H1 (cell line): ENCODE measurements at regions not wholly inside any gene's neighbourhood (a gene's known extent, or its start where the extent isn't known, plus 50 kb on each side); places are given as distances from the start of the nearest gene placed in this dataset.

Experiments used
- CTCF ChIA-PET: fragments of 300-600 bp; sonication (Branson Sonifier 250); formaldehyde crosslinking; loops from one replicate; lab custom pipeline; 2021; ENCODE audit not compliant: partially characterized antibody; lab: Charles Lee
- POLR2A ChIA-PET: fragments of 300-600 bp; sonication (Branson Sonifier 250); formaldehyde crosslinking; loops from one replicate; lab custom pipeline; 2021; ENCODE audit warnings: inconsistent platforms; ENCODE audit not compliant: partially characterized antibody; lab: Charles Lee
- DNase-seq, 2 experiments: peaks; one replicate each; pipeline versions ENCODE4 v3.0.0 to v3.0.0-alpha.2; 2010 to 2022; ENCODE audit warnings: low spot score in 2 of 2, low read depth in 1 of 2, mixed read lengths in 1 of 2
- FAIRE-seq: peaks from 2 replicates; lab custom pipeline; 2011; peaks lifted over from hg19 to GRCh38; lab: Jason Lieb, UNC
- H2AFZ ChIP-seq: 2 replicates; pipeline ENCODE4 v1.8.1; 2012; ENCODE audit warnings: low read length, inconsistent platforms
- H2AK5ac ChIP-seq: 2 replicates; pipeline ENCODE4 v1.6.1; 2013; ENCODE audit warnings: low read depth, low read length
- H2BK120ac ChIP-seq: replicated peaks from 2 replicates; pipeline ENCODE3; 2013; ENCODE audit warnings: low read depth, low read length, inconsistent platforms
- H2BK12ac ChIP-seq: 2 replicates; pipeline ENCODE4 v1.6.1; 2013; ENCODE audit warnings: low read depth, low read length
- H2BK15ac ChIP-seq: 2 replicates; pipeline ENCODE4 v1.6.1; 2013; ENCODE audit warnings: low read length
- H2BK20ac ChIP-seq: 2 replicates; pipeline ENCODE4 v1.6.1; 2013; ENCODE audit warnings: low read length
- H2BK5ac ChIP-seq: 2 replicates; pipeline ENCODE4 v1.6.1; 2013; ENCODE audit warnings: low read depth, low read length
- H3K14ac ChIP-seq: 2 replicates; pipeline ENCODE4 v1.6.1; 2013; ENCODE audit warnings: inconsistent platforms; ENCODE audit not compliant: insufficient read length
- H3K18ac ChIP-seq: 2 replicates; pipeline ENCODE4 v1.6.1; 2013; ENCODE audit warnings: low read length; ENCODE audit errors: extremely low read depth
- H3K23ac ChIP-seq: 2 replicates; pipeline ENCODE4 v1.6.1; 2013; ENCODE audit warnings: inconsistent platforms; ENCODE audit not compliant: insufficient read length
- H3K23me2 ChIP-seq: 2 replicates; pipeline ENCODE4 v1.6.1; 2013; ENCODE audit warnings: low read depth, low read length
- H3K27ac ChIP-seq: 2 replicates; pipeline ENCODE4 v1.6.1; 2011; ENCODE audit warnings: low read depth, low read length, inconsistent platforms
- H3K27me3 ChIP-seq, 4 experiments: replicated peaks in 1 of 4; 1 replicate in 1 of 4; 2 replicates in 3 of 4; pipeline versions ENCODE4 v1.6.1 to v1.8.1; 2011 to 2013; ENCODE audit warnings: low read length in 3 of 4, mild to moderate bottlenecking in 3 of 4, inconsistent platforms in 2 of 4, mixed read lengths in 2 of 4, moderate library complexity in 1 of 4; ENCODE audit not compliant: control insufficient read depth in 3 of 4, insufficient read depth in 3 of 4; ENCODE audit errors: extremely low read depth in 1 of 4
- H3K36me3 ChIP-seq, 4 experiments: 2 replicates each; pipeline versions ENCODE4 v1.6.1 to v1.8.1; 2011 to 2013; ENCODE audit warnings: mild to moderate bottlenecking in 4 of 4, low read length in 3 of 4, moderate library complexity in 2 of 4, control low read depth in 1 of 4, inconsistent platforms in 1 of 4; ENCODE audit not compliant: insufficient read depth in 4 of 4, control insufficient read depth in 2 of 4
- H3K4ac ChIP-seq: replicated peaks from 2 replicates; pipeline ENCODE3; 2013; ENCODE audit warnings: low read length, low read depth, mixed read lengths, inconsistent platforms; ENCODE audit not compliant: insufficient read length
- H3K4me1 ChIP-seq, 4 experiments: replicated peaks in 1 of 4; 1 replicate in 1 of 4; 2 replicates in 3 of 4; pipeline versions ENCODE4 v1.6.1 to v1.8.1; 2011 to 2013; ENCODE audit warnings: low read length in 3 of 4, inconsistent platforms in 2 of 4, mixed read lengths in 1 of 4; ENCODE audit not compliant: insufficient read depth in 4 of 4, control insufficient read depth in 3 of 4
- H3K4me2 ChIP-seq, 2 experiments: 2 replicates each; pipeline versions ENCODE4 v1.6.1 to v1.8.1; 2011 to 2013; ENCODE audit warnings: low read depth in 2 of 2, low read length in 2 of 2, control low read depth in 1 of 2, inconsistent platforms in 1 of 2, mild to moderate bottlenecking in 1 of 2; ENCODE audit not compliant: insufficient read depth in 1 of 2
- H3K4me3 ChIP-seq, 4 experiments: fragments of 200-600, 300-600 bp in 1 of 4; sonication (generic), shearing (Covaris generic), sonication (Bioruptor Twin) in 1 of 4; 2 replicates each; pipeline versions ENCODE4 v1.5.1 to v1.8.1; 2011 to 2016; ENCODE audit warnings: low read length in 4 of 4, low read depth in 3 of 4, control low read depth in 2 of 4, inconsistent platforms in 2 of 4, mild to moderate bottlenecking in 2 of 4, mixed read lengths in 1 of 4, moderate library complexity in 1 of 4; ENCODE audit not compliant: insufficient read depth in 2 of 4; ENCODE audit errors: extremely low read depth in 1 of 4
- H3K56ac ChIP-seq: replicated peaks from 2 replicates; pipeline ENCODE3; 2013; ENCODE audit warnings: low read depth, mild to moderate bottlenecking, mixed read lengths, low read length, inconsistent platforms; ENCODE audit not compliant: insufficient read length
- H3K79me1 ChIP-seq: 2 replicates; pipeline ENCODE4 v1.6.1; 2013; ENCODE audit warnings: low read depth, low read length, control low read depth
- H3K79me2 ChIP-seq, 2 experiments: 2 replicates each; pipeline versions ENCODE4 v1.6.1 to v1.8.1; 2012 to 2013; ENCODE audit warnings: low read length in 2 of 2, mild to moderate bottlenecking in 2 of 2, inconsistent platforms in 1 of 2; ENCODE audit not compliant: insufficient read depth in 2 of 2, control insufficient read depth in 1 of 2
- H3K9ac ChIP-seq, 4 experiments: replicated peaks in 1 of 4; 1 replicate in 1 of 4; 2 replicates in 3 of 4; pipeline versions ENCODE4 v1.6.1 to v1.8.1; 2011 to 2013; ENCODE audit warnings: low read depth in 3 of 4, low read length in 3 of 4, control low read depth in 2 of 4, mild to moderate bottlenecking in 2 of 4, moderate library complexity in 2 of 4, inconsistent platforms in 1 of 4; ENCODE audit errors: extremely low read depth in 1 of 4
- H3K9me3 ChIP-seq, 2 experiments: 2 replicates each; pipeline versions ENCODE4 v1.6.1 to v1.8.1; 2012 to 2013; ENCODE audit warnings: mild to moderate bottlenecking in 2 of 2, moderate library complexity in 2 of 2, control low read depth in 1 of 2, inconsistent platforms in 1 of 2, low read depth in 1 of 2, low read length in 1 of 2, mixed read lengths in 1 of 2; ENCODE audit not compliant: insufficient read depth in 2 of 2
- H4K20me1 ChIP-seq, 2 experiments: replicated peaks in 1 of 2; 2 replicates each; pipeline versions ENCODE3 to v1.8.1; 2011 to 2013; ENCODE audit warnings: inconsistent platforms in 2 of 2, low read length in 2 of 2, mild to moderate bottlenecking in 1 of 2; ENCODE audit not compliant: insufficient read depth in 2 of 2, control insufficient read depth in 1 of 2
- H4K5ac ChIP-seq: 2 replicates; pipeline ENCODE4 v1.6.1; 2013; ENCODE audit warnings: low read length, low read depth, mixed read lengths, inconsistent platforms; ENCODE audit not compliant: insufficient read length
- H4K8ac ChIP-seq: 2 replicates; pipeline ENCODE4 v1.8.0; 2013; ENCODE audit warnings: mild to moderate bottlenecking, moderate library complexity, low read length, inconsistent platforms; ENCODE audit not compliant: insufficient read depth; ENCODE audit errors: extremely low read depth
- H4K91ac ChIP-seq: replicated peaks from 2 replicates; pipeline ENCODE3; 2013; ENCODE audit warnings: low read length, mixed read lengths, inconsistent platforms; ENCODE audit not compliant: insufficient read length
- ASH2L ChIP-seq: fragments of 200-600, 300-600 bp; sonication (generic); IDR thresholded peaks from one replicate; pipeline ENCODE4 v1.7.1; 2017; ENCODE audit warnings: low read length
- BRCA1 ChIP-seq: IDR thresholded peaks from 2 replicates; pipeline ENCODE4 v1.6.1; 2012; ENCODE audit warnings: low read depth, low read length, improper control_type of control experiment
- CBX8 ChIP-seq: fragments of 300-800, 300-1000 bp; sonication (generic); IDR thresholded peaks from 2 replicates; pipeline ENCODE4 v1.7.1; 2016; ENCODE audit warnings: low read depth, low read length, borderline replicate concordance
- CHD2 ChIP-seq: IDR thresholded peaks from 2 replicates; pipeline ENCODE4 v1.6.1; 2012; ENCODE audit warnings: low read length, improper control_type of control experiment
- CREB1 ChIP-seq: IDR thresholded peaks from 2 replicates; pipeline ENCODE4 v1.6.1; 2012; ENCODE audit warnings: inconsistent platforms
- EZH2 ChIP-seq: fragments of 200-600 bp; sonication (generic); IDR thresholded peaks from 2 replicates; pipeline ENCODE4 v1.7.1; 2012; ENCODE audit warnings: low read depth, mild to moderate bottlenecking, moderate library complexity, low read length, inconsistent platforms; ENCODE audit not compliant: severe bottlenecking
- FOSL1 ChIP-seq: IDR thresholded peaks from 2 replicates; pipeline ENCODE4 v1.6.1; 2011; ENCODE audit warnings: mild to moderate bottlenecking, low read depth, low read length, moderate library complexity; ENCODE audit not compliant: insufficient read depth
- GABPA ChIP-seq: IDR thresholded peaks from 2 replicates; pipeline ENCODE4 v1.6.1; 2011; ENCODE audit warnings: mild to moderate bottlenecking, low read length, moderate library complexity, borderline replicate concordance; ENCODE audit not compliant: insufficient read depth
- GTF2F1 ChIP-seq: IDR thresholded peaks from 2 replicates; pipeline ENCODE4 v1.6.1; 2012; ENCODE audit warnings: low read depth, low read length, improper control_type of control experiment, borderline replicate concordance
- HDAC2 ChIP-seq, 2 experiments: fragments of 300-600 bp in 1 of 2; sonication (generic) in 1 of 2; IDR thresholded peaks; 2 replicates each; pipeline ENCODE4 v1.6.1; 2011 to 2012; ENCODE audit warnings: low read depth in 2 of 2, low read length in 2 of 2, mild to moderate bottlenecking in 2 of 2, moderate library complexity in 2 of 2, borderline replicate concordance in 1 of 2, inconsistent platforms in 1 of 2
- KDM5A ChIP-seq: fragments of 200-600 bp; IDR thresholded peaks from 2 replicates; pipeline ENCODE4 v1.7.1; 2012; ENCODE audit warnings: mild to moderate bottlenecking, low read length, inconsistent platforms, mixed read lengths
- RXRA ChIP-seq: IDR thresholded peaks from 2 replicates; pipeline ENCODE4 v1.6.1; 2011; ENCODE audit warnings: low read depth, mild to moderate bottlenecking, low read length, moderate library complexity; ENCODE audit not compliant: insufficient read depth
- SIRT6 ChIP-seq: IDR thresholded peaks from one replicate; pipeline ENCODE4 v1.7.1; 2012; ENCODE audit warnings: low read length, inconsistent platforms
- TEAD4 ChIP-seq: IDR thresholded peaks from 2 replicates; pipeline ENCODE4 v1.6.1; 2012; ENCODE audit warnings: low read depth, low read length, inconsistent platforms, mixed read lengths
- WGBS, 2 experiments: shearing (Covaris generic) in 1 of 2; methylation state at CpG; one replicate each; pipeline versions ENCODE4 v1.1.6 to v1.1.7; 2013 to 2015; ENCODE audit warnings: low lambda C conversion rate in 2 of 2, mixed read lengths in 2 of 2, inconsistent platforms in 1 of 2, low coverage in 1 of 2, missing lambda C conversion rate in 1 of 2; ENCODE audit not compliant: insufficient replicate concordance in 2 of 2, insufficient coverage in 1 of 2, insufficient read length in 1 of 2; ENCODE audit errors: extremely low coverage in 1 of 2, missing lambda C conversion rate in 1 of 2; 5-methylcytosine and 5-hydroxymethylcytosine counted together
- TF ChIP-seq, protein P1 (sequence below): IDR thresholded peaks from 2 replicates; pipeline ENCODE4 v1.6.1; 2011; ENCODE audit warnings: low read depth, mild to moderate bottlenecking, low read length; ENCODE audit not compliant: insufficient read depth

GRCh38 chr17:12222392-12222791, 201.7 kb downstream of the MAP2K4 start:
- H3K4me1 ChIP-seq = peaks cover 0 to 3% (median 1%) of the 10 kb centered on the region in 4 experiments; a peak in 4 of 7 replicates
- CTCF ChIA-PET = interaction anchor here (0.8 to 1.8 kb wide), 3 partner anchors 13 to 35 kb away, joined by 3 to 5 read pairs (median 4); no protein-coding TSS in a partner anchor
- H3K27me3 ChIP-seq = no peaks in the 10 kb centered on the region
- no peak overlapping the region for H2AK5ac ChIP-seq
- no peak overlapping the region for H3K23ac ChIP-seq
- H3K4ac ChIP-seq = no peak overlapping the region
- no peak overlapping the region for H3K4me3 ChIP-seq
- no peak overlapping the region for H3K27ac ChIP-seq
- WGBS, 2 experiments = 78% methylated on average over 4 of the region's 4 CpGs; no CpG with 5 or more reads in 1 of the 2 experiments
- H2BK20ac ChIP-seq = no peak overlapping the region
- no peak overlapping the region for H3K56ac ChIP-seq
- H3K9ac ChIP-seq = no peak overlapping the region
- peaks cover 0 to 7% of the 10 kb centered on the region in 2 experiments; a peak in 1 of 4 replicates for H3K9me3 ChIP-seq
- H2BK12ac ChIP-seq = no peak overlapping the region
- H3K79me2 ChIP-seq = no peaks in the 10 kb centered on the region
- no peak overlapping the region for H3K18ac ChIP-seq
- H4K20me1 ChIP-seq = no peaks in the 10 kb centered on the region
- H3K23me2 ChIP-seq = no peaks in the 10 kb centered on the region
- H2BK120ac ChIP-seq = no peak overlapping the region
- DNase-seq (no peak), FAIRE-seq (no peak)
- H3K4me2 ChIP-seq = peak overlapping the region; percentile 18 to 35
- peak overlapping the region; percentile 74; the same call in 1 of the 2 replicates for H2AFZ ChIP-seq
- H4K8ac ChIP-seq = no peak overlapping the region
- no peak overlapping the region for H2BK15ac ChIP-seq
- H3K14ac ChIP-seq = no peak overlapping the region
- H3K36me3 ChIP-seq = no peaks in the 10 kb centered on the region
- no peak overlapping the region for H2BK5ac ChIP-seq
- POLR2A ChIA-PET = no interaction called here
- H4K5ac ChIP-seq = no peak overlapping the region
- H3K79me1 ChIP-seq = no peaks in the 10 kb centered on the region
- no peak overlapping the region for H4K91ac ChIP-seq
- TF ChIP-seq GABPA = no peak
- no peak for TF ChIP-seq HDAC2 (IDR thresholded peaks at IDR 0.05; ENCODE audit: borderline replicate concordance in 1 of 2, low read depth in 2 of 2, low read length in 2 of 2)
- TF ChIP-seq CHD2 = no peak
- no peak for TF ChIP-seq FOSL1
- no peak for TF ChIP-seq EZH2
- no peak for TF ChIP-seq ASH2L
- TF ChIP-seq SIRT6 = no peak
- no peak for TF ChIP-seq TEAD4
- no peak for TF ChIP-seq BRCA1
- TF ChIP-seq, protein P1, sequence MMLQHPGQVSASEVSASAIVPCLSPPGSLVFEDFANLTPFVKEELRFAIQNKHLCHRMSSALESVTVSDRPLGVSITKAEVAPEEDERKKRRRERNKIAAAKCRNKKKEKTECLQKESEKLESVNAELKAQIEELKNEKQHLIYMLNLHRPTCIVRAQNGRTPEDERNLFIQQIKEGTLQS = no peak
- TF ChIP-seq RXRA = no peak
- TF ChIP-seq CBX8 = no peak
- TF ChIP-seq GTF2F1 = no peak
- TF ChIP-seq CREB1 = no peak
- no peak for TF ChIP-seq KDM5A
